Prostate gland (tissue), 2 donors: ENCODE measurements at regions not wholly inside any gene's neighbourhood (a gene's known extent, or its start where the extent isn't known, plus 50 kb on each side); places are given as distances from the start of the nearest gene placed in this dataset.

Source experiments
- DNase-seq: peaks from one replicate; pipeline ENCODE4 v3.0.0-alpha.2; 2019; ENCODE audit warnings: low spot score
- H3K27ac ChIP-seq, 2 donors: fragments of 200-600 bp; sonication (generic); 2 replicates each; pipeline ENCODE4 v1.5.1; 2017 to 2019
- H3K27me3 ChIP-seq: fragments of 200-600 bp; sonication (generic); replicated peaks from 2 replicates; pipeline ENCODE4 v1.5.1; 2019; ENCODE audit not compliant: insufficient read depth
- H3K36me3 ChIP-seq, 2 donors: fragments of 200-600 bp; sonication (generic); 1 replicate in 1 of 2; 2 replicates in 1 of 2; pipeline versions ENCODE4 v1.5.1 to v1.8.1; 2017 to 2019
- H3K4me1 ChIP-seq: fragments of 200-600 bp; sonication (generic); replicated peaks from 2 replicates; pipeline ENCODE4 v1.5.1; 2019
- H3K4me3 ChIP-seq, 2 donors: fragments of 200-600 bp; sonication (generic); 2 replicates each; pipeline ENCODE4 v1.5.1; 2017 to 2019
- H3K9me3 ChIP-seq: fragments of 200-600 bp; sonication (generic); 2 replicates; pipeline ENCODE4 v1.5.1; 2017
- CTCF ChIP-seq, 4 experiments: fragments of 200-600 bp in 2 of 4; fragments of 450-650 bp in 2 of 4; sonication (generic) in 2 of 4; IDR thresholded peaks; 1 replicate in 3 of 4; 2 replicates in 1 of 4; pipeline ENCODE4 v1.5.1; 2016 to 2019; ENCODE audit warnings: antibody characterized with exemption in 4 of 4, mild to moderate bottlenecking in 2 of 4, moderate library complexity in 2 of 4
- POLR2A ChIP-seq: fragments of 450-650 bp; IDR thresholded peaks from one replicate; pipeline ENCODE4 v1.6.1; 2016; ENCODE audit warnings: antibody characterized with exemption, mild to moderate bottlenecking
- POLR2AphosphoS5 ChIP-seq: sonication (generic); formaldehyde crosslinking; IDR thresholded peaks from one replicate; pipeline ENCODE4 v1.6.1; 2017; ENCODE audit warnings: antibody characterized with exemption
- WGBS: methylation state at CpG from one replicate; pipeline ENCODE4 v1.1.5; 2018; 5-methylcytosine and 5-hydroxymethylcytosine counted together
- intact Hi-C: fragments of 100-400 bp; cut with DNase I; formaldehyde crosslinking; loops from one replicate; pipeline ENCODE4 v1.14.2; 2022

- Histone ChIP-seq H3K4me1 (no peaks in the 10 kb centered on the region), H3K27me3 (no peaks in the 10 kb centered on the region), H3K36me3 (no peaks in the 10 kb centered on the region), H3K4me3 (no peak overlapping the region), H3K9me3 (no peaks in the 10 kb centered on the region), H3K27ac (no peak overlapping the region)
- TF ChIP-seq CTCF (IDR thresholded peaks at IDR 0.05) (no peak), POLR2A (no peak), POLR2AphosphoS5 (no peak)
- DNase-seq: no peak
- intact Hi-C loops: no loop called here
- 98% methylated on average over 5 of the region's 5 CpGs for WGBS
Observed at GRCh38 chr1:83095570-83095969, 903.4 kb downstream of the TTLL7 start.

GRCh38 chr1:83090195-83090594 is 908.7 kb downstream of the TTLL7 start:
- 84% methylated on average over 3 of the region's 3 CpGs for WGBS
- TF ChIP-seq POLR2A (no peak), CTCF (IDR thresholded peaks at IDR 0.05) (no peak), POLR2AphosphoS5 (no peak)
- no peak for DNase-seq
- intact Hi-C loops: no loop called here
- Histone ChIP-seq H3K36me3 (no peaks in the 10 kb centered on the region), H3K4me3 (no peak overlapping the region), H3K27ac (no peak overlapping the region), H3K4me1 (no peaks in the 10 kb centered on the region), H3K9me3 (no peaks in the 10 kb centered on the region), H3K27me3 (no peaks in the 10 kb centered on the region)

GRCh38 chr1:83087851-83088250 is 911.1 kb downstream of the TTLL7 start:
- Histone ChIP-seq H3K27ac (no peak overlapping the region), H3K36me3 (no peaks in the 10 kb centered on the region), H3K4me3 (no peak overlapping the region), H3K27me3 (no peaks in the 10 kb centered on the region), H3K4me1 (no peaks in the 10 kb centered on the region), H3K9me3 (no peaks in the 10 kb centered on the region)
- no peak for TF ChIP-seq POLR2AphosphoS5
- TF ChIP-seq POLR2A: no peak
- TF ChIP-seq CTCF (IDR thresholded peaks at IDR 0.05): no peak
- no peak for DNase-seq
- intact Hi-C loops: no loop called here
- whole genome bisulfite sequencing: 97% methylated on average over 2 of the region's 2 CpGs

- Histone ChIP-seq H3K36me3 (no peaks in the 10 kb centered on the region), H3K9me3 (no peaks in the 10 kb centered on the region), H3K27ac (no peak overlapping the region), H3K27me3 (no peaks in the 10 kb centered on the region), H3K4me1 (no peaks in the 10 kb centered on the region), H3K4me3 (no peak overlapping the region)
- DNase-seq: no peak
- WGBS: 63% methylated on average over 6 of the region's 6 CpGs
- TF ChIP-seq POLR2AphosphoS5 (no peak), CTCF (IDR thresholded peaks at IDR 0.05) (no peak), POLR2A (no peak)
- intact Hi-C loops: no loop called here
Observed at GRCh38 chr1:83086986-83087512, 911.9 kb downstream of the TTLL7 start.

GRCh38 chr1:83086346-83086745 is 912.6 kb downstream of the TTLL7 start:
- WGBS: 31% methylated on average over 2 of the region's 2 CpGs
- TF ChIP-seq CTCF (IDR thresholded peaks at IDR 0.05) (no peak), POLR2AphosphoS5 (no peak), POLR2A (no peak)

More at GRCh38 chr1:83086346-83086745, 912.6 kb downstream of the TTLL7 start:
- no peaks in the 10 kb centered on the region for H3K27me3 ChIP-seq
- no peak for DNase-seq
- H3K4me3 ChIP-seq: no peak overlapping the region
- H3K4me1 ChIP-seq: no peaks in the 10 kb centered on the region
- no peak overlapping the region for H3K27ac ChIP-seq
- intact Hi-C loops: no loop called here
- no peaks in the 10 kb centered on the region for H3K9me3 ChIP-seq
- H3K36me3 ChIP-seq: no peaks in the 10 kb centered on the region
